ENCODE measurements at regions not wholly inside any gene's neighbourhood (a gene's known extent, or its start where the extent isn't known, plus 50 kb on each side); places are given as distances from the start of the nearest gene placed in this dataset.
A peak's percentile ranks its signal among the peaks of the same experiment; 100 is the strongest.

DNA sequence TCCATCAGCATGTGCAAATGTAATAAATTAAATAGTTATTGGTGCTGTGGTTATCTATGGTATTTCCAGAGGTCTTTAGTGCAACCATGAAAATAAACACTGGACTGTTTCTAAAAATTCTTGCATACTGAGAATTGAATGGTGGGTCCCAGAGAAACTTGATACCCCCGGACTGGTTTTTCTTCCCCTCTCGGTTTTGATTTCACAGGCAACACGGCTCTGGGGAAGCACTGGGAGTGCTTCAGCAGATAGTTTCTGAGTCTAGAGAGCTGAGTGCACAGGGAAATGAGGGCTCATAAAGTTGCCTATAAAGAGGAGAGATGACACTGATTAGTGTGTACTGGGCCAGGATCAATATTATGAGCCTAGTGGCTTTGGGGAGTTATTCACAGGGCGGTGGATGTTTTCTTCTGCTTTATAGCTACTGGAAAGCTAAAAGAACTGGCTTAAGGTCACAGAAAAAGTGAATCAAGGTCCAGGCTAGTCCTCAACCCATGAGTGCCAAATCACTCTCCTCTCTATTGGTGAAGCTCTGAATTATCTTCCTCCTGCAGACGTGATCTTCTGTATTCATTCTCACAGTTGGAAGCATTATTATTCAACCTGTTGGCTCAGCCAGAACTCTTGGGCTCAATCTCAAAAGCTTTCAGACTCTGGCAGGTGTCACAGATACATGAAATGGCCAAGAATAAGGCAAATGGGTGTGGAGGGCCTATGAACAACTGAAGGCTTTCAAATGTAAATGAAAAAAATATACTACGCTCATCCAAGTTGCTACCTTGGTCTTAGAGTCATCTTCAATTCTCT lies 170.2 kb upstream of the HMHB1 start:
- H3K4me3 ChIP-seq: no peak overlapping the region
- no peaks in the 10 kb centered on the region for H3K36me3 ChIP-seq (replicated peaks; ENCODE audit: insufficient read depth, low read depth)
- peak overlapping the region; percentile 17 for H3K27ac ChIP-seq
- TF ChIP-seq, protein P1, sequence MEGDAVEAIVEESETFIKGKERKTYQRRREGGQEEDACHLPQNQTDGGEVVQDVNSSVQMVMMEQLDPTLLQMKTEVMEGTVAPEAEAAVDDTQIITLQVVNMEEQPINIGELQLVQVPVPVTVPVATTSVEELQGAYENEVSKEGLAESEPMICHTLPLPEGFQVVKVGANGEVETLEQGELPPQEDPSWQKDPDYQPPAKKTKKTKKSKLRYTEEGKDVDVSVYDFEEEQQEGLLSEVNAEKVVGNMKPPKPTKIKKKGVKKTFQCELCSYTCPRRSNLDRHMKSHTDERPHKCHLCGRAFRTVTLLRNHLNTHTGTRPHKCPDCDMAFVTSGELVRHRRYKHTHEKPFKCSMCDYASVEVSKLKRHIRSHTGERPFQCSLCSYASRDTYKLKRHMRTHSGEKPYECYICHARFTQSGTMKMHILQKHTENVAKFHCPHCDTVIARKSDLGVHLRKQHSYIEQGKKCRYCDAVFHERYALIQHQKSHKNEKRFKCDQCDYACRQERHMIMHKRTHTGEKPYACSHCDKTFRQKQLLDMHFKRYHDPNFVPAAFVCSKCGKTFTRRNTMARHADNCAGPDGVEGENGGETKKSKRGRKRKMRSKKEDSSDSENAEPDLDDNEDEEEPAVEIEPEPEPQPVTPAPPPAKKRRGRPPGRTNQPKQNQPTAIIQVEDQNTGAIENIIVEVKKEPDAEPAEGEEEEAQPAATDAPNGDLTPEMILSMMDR (IDR thresholded peaks at IDR 0.05; ENCODE audit: poor library complexity): no peak
- TF ChIP-seq EZH2phosphoT487 (IDR thresholded peaks at IDR 0.05; ENCODE audit: low read depth, severe bottlenecking, unreplicated experiment) (no peak), EZH2 (IDR thresholded peaks at IDR 0.05; ENCODE audit: borderline replicate concordance) (no peak)
- H4K20me1 ChIP-seq (ENCODE audit: insufficient read depth, poor library complexity, severe bottlenecking): no peaks in the 10 kb centered on the region
- no peak for DNase-seq (ENCODE audit: low spot score)
- no peaks in the 10 kb centered on the region for H3K27me3 ChIP-seq
- no peak overlapping the region for H2AFZ ChIP-seq
- no peaks in the 10 kb centered on the region for H3K9me3 ChIP-seq (ENCODE audit: low read depth)
- no peaks in the 10 kb centered on the region for H3K79me2 ChIP-seq
- H3K9me2 ChIP-seq (replicated peaks; ENCODE audit: insufficient read depth): no peaks in the 10 kb centered on the region
- H3K4me2 ChIP-seq: peak overlapping the region; percentile 3
- peaks cover 27% of the 10 kb centered on the region for H3K4me1 ChIP-seq (ENCODE audit: insufficient read depth)
- WGBS (ENCODE audit: low lambda C conversion rate, missing lambda C conversion rate): 54% methylated on average over 6 of the region's 6 CpGs

DNA sequence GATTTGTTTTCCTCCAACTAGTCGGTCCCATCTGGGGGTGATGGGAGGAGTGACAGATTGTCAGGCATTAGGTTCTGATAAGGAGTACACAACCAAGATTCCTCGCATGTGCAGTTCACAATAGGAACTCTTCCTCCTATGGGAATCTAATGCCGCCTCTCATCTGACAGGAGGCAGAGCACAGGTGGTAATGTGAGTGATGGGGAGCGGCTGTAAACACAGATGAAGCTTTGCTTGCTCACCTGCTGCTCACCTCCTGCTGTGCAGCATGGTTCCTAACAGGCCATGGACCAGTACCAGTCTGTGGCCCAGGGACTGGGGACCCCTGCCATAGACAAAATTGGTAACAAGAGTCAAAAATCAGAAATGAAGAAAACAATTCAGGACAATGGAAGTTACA lies 173.3 kb upstream of the HMHB1 start:
- Histone ChIP-seq H3K36me3 (replicated peaks; ENCODE audit: insufficient read depth, low read depth) (no peaks in the 10 kb centered on the region), H3K4me3 (no peak overlapping the region), H3K4me2 (no peak overlapping the region), H3K9me2 (replicated peaks; ENCODE audit: insufficient read depth) (no peaks in the 10 kb centered on the region), H3K27ac (no peak overlapping the region), H3K4me1 (ENCODE audit: insufficient read depth) (peaks cover 32% of the 10 kb centered on the region), H2AFZ (no peak overlapping the region), H3K27me3 (no peaks in the 10 kb centered on the region), H3K9me3 (ENCODE audit: low read depth) (no peaks in the 10 kb centered on the region), H3K79me2 (no peaks in the 10 kb centered on the region), H4K20me1 (ENCODE audit: insufficient read depth, poor library complexity, severe bottlenecking) (no peaks in the 10 kb centered on the region)
- DNase-seq (ENCODE audit: low spot score): no peak
- 84% methylated on average over 4 of the region's 4 CpGs for WGBS (ENCODE audit: low lambda C conversion rate, missing lambda C conversion rate)
- TF ChIP-seq EZH2phosphoT487 (IDR thresholded peaks at IDR 0.05; ENCODE audit: low read depth, severe bottlenecking, unreplicated experiment) (no peak), EZH2 (IDR thresholded peaks at IDR 0.05; ENCODE audit: borderline replicate concordance) (no peak)
- TF ChIP-seq, protein P1 (IDR thresholded peaks at IDR 0.05; ENCODE audit: poor library complexity): no peak

DNA sequence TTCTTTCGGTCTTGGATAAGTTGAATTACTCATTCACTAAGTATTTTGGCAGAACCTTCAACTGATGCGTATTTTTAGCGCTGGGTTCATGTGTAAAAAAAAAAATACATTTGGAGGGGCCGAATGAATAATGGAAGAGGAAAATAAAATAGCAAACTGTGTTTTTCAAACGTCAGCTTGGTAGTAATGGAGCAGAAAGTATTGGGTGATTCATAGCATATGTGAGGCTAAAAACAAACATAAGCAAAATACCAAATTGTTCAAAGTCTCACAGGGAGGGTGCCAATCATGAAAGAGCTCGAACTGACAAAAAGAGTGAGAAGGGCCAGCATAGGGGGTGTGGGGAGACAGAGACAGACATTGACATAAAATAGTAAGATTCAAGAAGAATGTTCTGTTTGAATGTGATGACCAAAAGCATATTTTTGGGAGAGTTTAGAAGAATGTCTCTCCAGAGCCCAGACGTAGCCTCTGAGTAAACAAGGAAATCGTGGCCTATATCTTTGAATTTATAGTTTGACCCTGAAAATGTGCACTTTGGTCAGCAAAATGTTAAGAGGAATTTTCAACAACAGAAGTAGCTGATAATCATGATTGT lies 174.9 kb upstream of the HMHB1 start:
- TF ChIP-seq EZH2phosphoT487 (IDR thresholded peaks at IDR 0.05; ENCODE audit: low read depth, severe bottlenecking, unreplicated experiment) (no peak), EZH2 (IDR thresholded peaks at IDR 0.05; ENCODE audit: borderline replicate concordance) (no peak)
- TF ChIP-seq, protein P1 (IDR thresholded peaks at IDR 0.05; ENCODE audit: poor library complexity): no peak
- DNase-seq (ENCODE audit: low spot score): no peak
- WGBS (ENCODE audit: low lambda C conversion rate, missing lambda C conversion rate): 60% methylated on average over 8 of the region's 8 CpGs
- H3K27ac ChIP-seq: peak overlapping the region; percentile 63
- peak overlapping the region; percentile 41 for H3K4me2 ChIP-seq
- no peaks in the 10 kb centered on the region for H3K27me3 ChIP-seq
- H2AFZ ChIP-seq: no peak overlapping the region
- no peaks in the 10 kb centered on the region for H3K79me2 ChIP-seq
- H3K9me2 ChIP-seq (replicated peaks; ENCODE audit: insufficient read depth): no peaks in the 10 kb centered on the region
- no peaks in the 10 kb centered on the region for H4K20me1 ChIP-seq (ENCODE audit: insufficient read depth, poor library complexity, severe bottlenecking)
- no peaks in the 10 kb centered on the region for H3K9me3 ChIP-seq (ENCODE audit: low read depth)
- H3K4me3 ChIP-seq: no peak overlapping the region
- H3K4me1 ChIP-seq (ENCODE audit: insufficient read depth): peaks cover 29% of the 10 kb centered on the region
- H3K36me3 ChIP-seq (replicated peaks; ENCODE audit: insufficient read depth, low read depth): no peaks in the 10 kb centered on the region

Data from hepatocyte (in vitro differentiated cells).